Thymus (tissue), 11 donors: ENCODE measurements at regions not wholly inside any gene's neighbourhood (a gene's known extent, or its start where the extent isn't known, plus 50 kb on each side); places are given as distances from the start of the nearest gene placed in this dataset.
A peak's percentile ranks its signal among the peaks of the same experiment; 100 is the strongest.

Source experiments
- DNase-seq, 9 donors: peaks; one replicate each; pipeline ENCODE4 v3.0.0-alpha.2; 2013; ENCODE audit warnings: low spot score in 9 of 9, low read depth in 6 of 9, missing footprints in 1 of 9
- H3K27ac ChIP-seq, 2 donors: one replicate each; pipeline ENCODE4 v1.5.1; 2013; ENCODE audit warnings: control low read depth in 1 of 2, low read depth in 1 of 2, low read length in 1 of 2, mild to moderate bottlenecking in 1 of 2, moderate library complexity in 1 of 2
- H3K27me3 ChIP-seq, 2 donors: one replicate each; pipeline ENCODE4 v1.5.1; 2013; ENCODE audit warnings: low read length in 1 of 2; ENCODE audit not compliant: control insufficient read depth in 2 of 2, insufficient read depth in 1 of 2
- H3K36me3 ChIP-seq, 2 donors: one replicate each; pipeline ENCODE4 v1.5.1; 2013; ENCODE audit warnings: low read length in 1 of 2, mild to moderate bottlenecking in 1 of 2, moderate library complexity in 1 of 2; ENCODE audit not compliant: control insufficient read depth in 2 of 2, insufficient read depth in 2 of 2
- H3K4me1 ChIP-seq, 2 donors: one replicate each; pipeline ENCODE4 v1.5.1; 2013; ENCODE audit warnings: low read length in 2 of 2; ENCODE audit not compliant: control insufficient read depth in 2 of 2, insufficient read depth in 2 of 2
- H3K4me3 ChIP-seq, 2 donors: one replicate each; pipeline ENCODE4 v1.5.1; 2013; ENCODE audit warnings: low read length in 2 of 2, control low read depth in 1 of 2, mild to moderate bottlenecking in 1 of 2
- H3K9me3 ChIP-seq, 2 donors: one replicate each; pipeline ENCODE4 v1.5.1; 2013; ENCODE audit warnings: low read length in 1 of 2, mild to moderate bottlenecking in 1 of 2; ENCODE audit not compliant: control insufficient read depth in 2 of 2, insufficient read depth in 1 of 2
- WGBS: extraction: QIAGEN DNeasy Blood & Tissue Kit; methylation state at CpG from one replicate; pipeline ENCODE4 v1.1.7; 2013; 5-methylcytosine and 5-hydroxymethylcytosine counted together
- donor health status: healthy.

GRCh38 chr7:82701949-82702348, 258.4 kb upstream of the CACNA2D1 start:
- Histone ChIP-seq H3K9me3 (no peaks in the 10 kb centered on the region), H3K4me1 (no peaks in the 10 kb centered on the region), H3K27me3 (no peaks in the 10 kb centered on the region), H3K4me3 (no peak overlapping the region), H3K27ac (no peak overlapping the region), H3K36me3 (no peaks in the 10 kb centered on the region)
- 90% methylated on average over 1 of the region's 1 CpG for WGBS
- DNase-seq = no peak

GRCh38 chr7:82700741-82701140, 257.2 kb upstream of the CACNA2D1 start:
- 84% methylated on average over 2 of the region's 2 CpGs for WGBS
- no peak for DNase-seq
- Histone ChIP-seq H3K36me3 (no peaks in the 10 kb centered on the region), H3K4me1 (no peaks in the 10 kb centered on the region), H3K27ac (no peak overlapping the region), H3K4me3 (no peak overlapping the region), H3K9me3 (no peaks in the 10 kb centered on the region), H3K27me3 (no peaks in the 10 kb centered on the region)

- H3K9me3 ChIP-seq = no peaks in the 10 kb centered on the region
- H3K4me3 ChIP-seq = no peak overlapping the region
- H3K27me3 ChIP-seq = no peaks in the 10 kb centered on the region
- DNase-seq = no peak
- 91% methylated on average over 3 of the region's 3 CpGs for WGBS
- H3K27ac ChIP-seq = no peak overlapping the region
- H3K36me3 ChIP-seq = no peaks in the 10 kb centered on the region
- no peaks in the 10 kb centered on the region for H3K4me1 ChIP-seq
Observed at GRCh38 chr7:82699773-82700186, 256.2 kb upstream of the CACNA2D1 start.

GRCh38 chr7:82697897-82698296, 254.3 kb upstream of the CACNA2D1 start:
- WGBS = 98% methylated on average over 3 of the region's 3 CpGs
- DNase-seq = no peak

GRCh38 chr7:82696631-82697030, 253.1 kb upstream of the CACNA2D1 start:
- WGBS = 98% methylated on average over 3 of the region's 3 CpGs
- H3K4me3 ChIP-seq = no peak overlapping the region

More at GRCh38 chr7:82697897-82698296, 254.3 kb upstream of the CACNA2D1 start:
- no peaks in the 10 kb centered on the region for H3K36me3 ChIP-seq
- H3K27me3 ChIP-seq = no peaks in the 10 kb centered on the region
- H3K4me3 ChIP-seq = no peak overlapping the region
- H3K4me1 ChIP-seq = no peaks in the 10 kb centered on the region
- no peak overlapping the region for H3K27ac ChIP-seq
- H3K9me3 ChIP-seq = no peaks in the 10 kb centered on the region

GRCh38 chr7:82694022-82694421, 250.4 kb upstream of the CACNA2D1 start:
- no peak overlapping the region for H3K27ac ChIP-seq
- H3K4me1 ChIP-seq = no peaks in the 10 kb centered on the region
- H3K27me3 ChIP-seq = no peaks in the 10 kb centered on the region
- no peak overlapping the region for H3K4me3 ChIP-seq
- WGBS = 91% methylated on average over 5 of the region's 5 CpGs
- no peaks in the 10 kb centered on the region for H3K9me3 ChIP-seq
- no peaks in the 10 kb centered on the region for H3K36me3 ChIP-seq
- DNase-seq = no peak

More at GRCh38 chr7:82696631-82697030, 253.1 kb upstream of the CACNA2D1 start:
- Histone ChIP-seq H3K27ac (no peak overlapping the region), H3K9me3 (no peaks in the 10 kb centered on the region), H3K27me3 (no peaks in the 10 kb centered on the region), H3K4me1 (no peaks in the 10 kb centered on the region), H3K36me3 (no peaks in the 10 kb centered on the region)
- no peak for DNase-seq

- no peak for DNase-seq
- WGBS = over 99% methylated on average over 7 of the region's 7 CpGs
- Histone ChIP-seq H3K4me3 (no peak overlapping the region), H3K9me3 (no peaks in the 10 kb centered on the region), H3K4me1 (no peaks in the 10 kb centered on the region), H3K36me3 (no peaks in the 10 kb centered on the region), H3K27ac (no peak overlapping the region), H3K27me3 (no peaks in the 10 kb centered on the region)
Observed at GRCh38 chr7:82690929-82691328, 247.4 kb upstream of the CACNA2D1 start.

GRCh38 chr7:82685214-82685613, 241.6 kb upstream of the CACNA2D1 start:
- Histone ChIP-seq H3K36me3 (no peaks in the 10 kb centered on the region), H3K27me3 (no peaks in the 10 kb centered on the region), H3K4me1 (no peaks in the 10 kb centered on the region), H3K9me3 (no peaks in the 10 kb centered on the region), H3K4me3 (no peak overlapping the region), H3K27ac (no peak overlapping the region)
- 93% methylated on average over 1 of the region's 1 CpG for WGBS
- DNase-seq = no peak

- Histone ChIP-seq H3K27ac (peak overlapping the region in 1 of 2 donors; percentile 32), H3K4me1 (peaks cover 0 to 4% of the 10 kb centered on the region in 2 donors), H3K9me3 (no peaks in the 10 kb centered on the region), H3K4me3 (no peak overlapping the region), H3K36me3 (no peaks in the 10 kb centered on the region), H3K27me3 (no peaks in the 10 kb centered on the region)
- peak in 5 of 9 donors; percentile 10 to 49 (median 23) for DNase-seq
- WGBS = 79% methylated on average over 2 of the region's 2 CpGs
Observed at GRCh38 chr7:82678716-82679115, 235.1 kb upstream of the CACNA2D1 start.

- H3K27ac ChIP-seq = peak overlapping the region in 1 of 2 donors; percentile 32
- DNase-seq = no peak
- H3K4me1 ChIP-seq = peaks cover 0 to 4% of the 10 kb centered on the region in 2 donors
- H3K4me3 ChIP-seq = no peak overlapping the region
- 80% methylated on average over 6 of the region's 6 CpGs for WGBS
- H3K9me3 ChIP-seq = no peaks in the 10 kb centered on the region
- H3K27me3 ChIP-seq = no peaks in the 10 kb centered on the region
- H3K36me3 ChIP-seq = no peaks in the 10 kb centered on the region
Observed at GRCh38 chr7:82678259-82678658, 234.7 kb upstream of the CACNA2D1 start.
